ENCODE measurements at regions not wholly inside any gene's neighbourhood (a gene's known extent, or its start where the extent isn't known, plus 50 kb on each side); places are given as distances from the start of the nearest gene placed in this dataset.
"Not testable (repeated sequence)": the region's sequence is repeated elsewhere in the genome, so short reads cannot be mapped to it uniquely, and the experiment has no call there.

GRCh38 chr9:28984016-28984415 is 1410.7 kb upstream of the C9orf72 start:
- no peaks in the 10 kb centered on the region for H3K27me3 Mint-ChIP-seq (ENCODE audit: insufficient read depth)
- Histone ChIP-seq H3K27me3 (ENCODE audit: control insufficient read depth, insufficient read depth, low read length, poor library complexity, severe bottlenecking) (no peaks in the 10 kb centered on the region), H3K27ac (ENCODE audit: low read depth, low read length) (no peak overlapping the region), H3K4me3 (ENCODE audit: low read length) (no peak overlapping the region), H3K9me3 (ENCODE audit: control insufficient read depth, low read length) (no peaks in the 10 kb centered on the region), H3K36me3 (ENCODE audit: control insufficient read depth, insufficient read depth, low read length) (no peaks in the 10 kb centered on the region), H3K9ac (ENCODE audit: extremely low read depth, low read length, poor library complexity, severe bottlenecking) (no peak overlapping the region), H3K4me1 (ENCODE audit: control insufficient read depth, insufficient read depth, low read length) (no peaks in the 10 kb centered on the region)
- whole genome bisulfite sequencing, 2 experiments (ENCODE audit: insufficient coverage in 1 of 2, insufficient read length in 1 of 2), result 91 to 100% methylated on average over 1 to 3 of the region's 3 CpGs
- H3K27ac Mint-ChIP-seq, result no peak overlapping the region
- H3K36me3 Mint-ChIP-seq (ENCODE audit: low read depth), result no peaks in the 10 kb centered on the region
- peaks cover 8% of the 10 kb centered on the region for H3K9me3 Mint-ChIP-seq
- DNase-seq, result no peak
- TF ChIP-seq, protein P1, sequence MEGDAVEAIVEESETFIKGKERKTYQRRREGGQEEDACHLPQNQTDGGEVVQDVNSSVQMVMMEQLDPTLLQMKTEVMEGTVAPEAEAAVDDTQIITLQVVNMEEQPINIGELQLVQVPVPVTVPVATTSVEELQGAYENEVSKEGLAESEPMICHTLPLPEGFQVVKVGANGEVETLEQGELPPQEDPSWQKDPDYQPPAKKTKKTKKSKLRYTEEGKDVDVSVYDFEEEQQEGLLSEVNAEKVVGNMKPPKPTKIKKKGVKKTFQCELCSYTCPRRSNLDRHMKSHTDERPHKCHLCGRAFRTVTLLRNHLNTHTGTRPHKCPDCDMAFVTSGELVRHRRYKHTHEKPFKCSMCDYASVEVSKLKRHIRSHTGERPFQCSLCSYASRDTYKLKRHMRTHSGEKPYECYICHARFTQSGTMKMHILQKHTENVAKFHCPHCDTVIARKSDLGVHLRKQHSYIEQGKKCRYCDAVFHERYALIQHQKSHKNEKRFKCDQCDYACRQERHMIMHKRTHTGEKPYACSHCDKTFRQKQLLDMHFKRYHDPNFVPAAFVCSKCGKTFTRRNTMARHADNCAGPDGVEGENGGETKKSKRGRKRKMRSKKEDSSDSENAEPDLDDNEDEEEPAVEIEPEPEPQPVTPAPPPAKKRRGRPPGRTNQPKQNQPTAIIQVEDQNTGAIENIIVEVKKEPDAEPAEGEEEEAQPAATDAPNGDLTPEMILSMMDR (conservative IDR thresholded peaks at IDR 0.05), result no peak
- no peak overlapping the region for H3K4me3 Mint-ChIP-seq
- no peaks in the 10 kb centered on the region for H3K4me1 Mint-ChIP-seq

- not testable (repeated sequence) for H3K27me3 Mint-ChIP-seq (ENCODE audit: insufficient read depth); H3K36me3 Mint-ChIP-seq (ENCODE audit: low read depth); H3K4me1 Mint-ChIP-seq; H3K36me3 ChIP-seq (ENCODE audit: control insufficient read depth, insufficient read depth, low read length); H3K4me3 ChIP-seq (ENCODE audit: low read length); H3K27me3 ChIP-seq (ENCODE audit: control insufficient read depth, insufficient read depth, low read length, poor library complexity, severe bottlenecking); H3K4me1 ChIP-seq (ENCODE audit: control insufficient read depth, insufficient read depth, low read length); H3K9ac ChIP-seq (ENCODE audit: extremely low read depth, low read length, poor library complexity, severe bottlenecking); H3K27ac ChIP-seq (ENCODE audit: low read depth, low read length); H3K4me3 Mint-ChIP-seq; H3K27ac Mint-ChIP-seq; DNase-seq; H3K9me3 ChIP-seq (ENCODE audit: control insufficient read depth, low read length)
- WGBS, 2 experiments (ENCODE audit: insufficient coverage in 1 of 2, insufficient read length in 1 of 2), result 87 to 96% methylated on average over 11 to 12 of the region's 12 CpGs
- peaks cover 40% of the 10 kb centered on the region for H3K9me3 Mint-ChIP-seq
These were observed 1416.7 kb upstream of the C9orf72 start for GRCh38 chr9:28990009-28990408.

GRCh38 chr9:28999057-28999456 is 1425.8 kb upstream of the C9orf72 start:
- Histone ChIP-seq H3K27me3 (ENCODE audit: control insufficient read depth, insufficient read depth, low read length, poor library complexity, severe bottlenecking) (no peaks in the 10 kb centered on the region), H3K27ac (ENCODE audit: low read depth, low read length) (no peak overlapping the region), H3K9ac (ENCODE audit: extremely low read depth, low read length, poor library complexity, severe bottlenecking) (no peak overlapping the region), H3K4me3 (ENCODE audit: low read length) (no peak overlapping the region), H3K4me1 (ENCODE audit: control insufficient read depth, insufficient read depth, low read length) (no peaks in the 10 kb centered on the region), H3K9me3 (ENCODE audit: control insufficient read depth, low read length) (no peaks in the 10 kb centered on the region), H3K36me3 (ENCODE audit: control insufficient read depth, insufficient read depth, low read length) (no peaks in the 10 kb centered on the region)
- Mint-ChIP-seq H3K9me3 (peaks cover 6% of the 10 kb centered on the region), H3K27ac (no peak overlapping the region), H3K4me1 (no peaks in the 10 kb centered on the region), H3K27me3 (ENCODE audit: insufficient read depth) (no peaks in the 10 kb centered on the region), H3K36me3 (ENCODE audit: low read depth) (no peaks in the 10 kb centered on the region), H3K4me3 (no peak overlapping the region)
- no peak for DNase-seq
- TF ChIP-seq, protein P1 (conservative IDR thresholded peaks at IDR 0.05), result no peak

- DNase-seq, result no peak
- no peaks in the 10 kb centered on the region for H3K27me3 ChIP-seq (ENCODE audit: control insufficient read depth, insufficient read depth, low read length, poor library complexity, severe bottlenecking)
- TF ChIP-seq, protein P1 (conservative IDR thresholded peaks at IDR 0.05), result no peak
- Mint-ChIP-seq H3K4me3 (no peak overlapping the region), H3K4me1 (no peaks in the 10 kb centered on the region), H3K27ac (no peak overlapping the region), H3K36me3 (ENCODE audit: low read depth) (no peaks in the 10 kb centered on the region), H3K9me3 (peaks cover 5% of the 10 kb centered on the region), H3K27me3 (ENCODE audit: insufficient read depth) (no peaks in the 10 kb centered on the region)
- 91 to 93% methylated on average over 2 of the region's 3 CpGs for WGBS, 2 experiments (ENCODE audit: insufficient coverage in 1 of 2, insufficient read length in 1 of 2)
- H3K4me1 ChIP-seq (ENCODE audit: control insufficient read depth, insufficient read depth, low read length), result no peaks in the 10 kb centered on the region
- no peaks in the 10 kb centered on the region for H3K9me3 ChIP-seq (ENCODE audit: control insufficient read depth, low read length)
- H3K27ac ChIP-seq (ENCODE audit: low read depth, low read length), result no peak overlapping the region
- H3K36me3 ChIP-seq (ENCODE audit: control insufficient read depth, insufficient read depth, low read length), result no peaks in the 10 kb centered on the region
- H3K9ac ChIP-seq (ENCODE audit: extremely low read depth, low read length, poor library complexity, severe bottlenecking), result no peak overlapping the region
- no peak overlapping the region for H3K4me3 ChIP-seq (ENCODE audit: low read length)
These were observed 1426.5 kb upstream of the C9orf72 start for GRCh38 chr9:28999806-29000205.
